GM18520 (cell line): ENCODE measurements at regions not wholly inside any gene's neighbourhood (a gene's known extent, or its start where the extent isn't known, plus 50 kb on each side); places are given as distances from the start of the nearest gene placed in this dataset.
"Not testable (repeated sequence)": the region's sequence is repeated elsewhere in the genome, so short reads cannot be mapped to it uniquely, and the experiment has no call there.

Source experiments
- ATAC-seq: cut with Tn5 transposase; IDR thresholded peaks from one replicate; pipeline ENCODE4 v1.9.1; 2021; ENCODE audit not compliant: unreplicated experiment

DNA sequence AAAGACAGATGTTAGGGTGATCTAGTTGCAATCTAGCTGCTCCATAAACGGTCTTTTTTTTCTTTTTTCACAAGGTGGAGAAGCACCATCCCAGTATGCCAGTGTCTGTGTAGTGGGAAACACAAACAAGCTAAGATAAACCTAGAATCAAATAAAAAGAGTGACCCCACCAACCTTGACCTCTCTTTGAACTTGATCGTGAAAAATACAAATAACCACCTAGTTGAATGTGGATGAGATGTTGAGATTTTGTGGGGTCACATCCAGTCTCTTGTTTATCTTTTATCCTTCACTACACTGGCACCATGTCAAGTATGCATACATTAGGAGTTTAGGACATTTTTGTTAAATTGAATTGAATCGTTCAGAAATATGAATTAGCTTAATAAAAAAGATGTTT lies 194.6 kb upstream of the EYA4 start:
- ATAC-seq, result no peak

DNA sequence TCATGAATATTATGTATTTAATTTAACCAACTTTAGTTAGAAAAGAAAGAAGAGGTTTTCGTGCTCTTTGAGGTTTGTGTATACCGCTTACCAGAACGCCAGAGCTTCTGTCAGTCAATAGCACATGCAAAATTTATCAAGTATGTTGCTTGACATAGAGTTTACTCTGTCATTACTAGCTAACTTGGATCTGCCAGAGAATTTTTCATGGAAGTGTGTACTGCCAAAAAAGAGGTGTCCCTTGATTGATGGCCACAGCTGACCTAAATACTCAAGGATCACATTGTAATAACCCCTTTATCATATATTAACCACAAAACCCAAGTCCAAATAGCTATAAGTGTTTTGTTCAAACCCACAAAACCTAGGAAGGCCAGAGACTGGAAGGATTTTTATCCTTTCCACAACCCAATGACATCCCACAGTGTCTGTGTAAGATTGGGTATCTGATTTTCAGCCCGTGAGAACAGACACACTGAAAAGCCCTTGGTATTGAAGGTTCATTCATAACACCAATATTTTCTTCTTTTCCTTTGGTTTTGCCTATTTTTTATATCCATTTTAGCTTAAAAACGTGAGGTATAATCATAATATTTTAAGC lies 194.0 kb upstream of the EYA4 start:
- no peak for ATAC-seq

DNA sequence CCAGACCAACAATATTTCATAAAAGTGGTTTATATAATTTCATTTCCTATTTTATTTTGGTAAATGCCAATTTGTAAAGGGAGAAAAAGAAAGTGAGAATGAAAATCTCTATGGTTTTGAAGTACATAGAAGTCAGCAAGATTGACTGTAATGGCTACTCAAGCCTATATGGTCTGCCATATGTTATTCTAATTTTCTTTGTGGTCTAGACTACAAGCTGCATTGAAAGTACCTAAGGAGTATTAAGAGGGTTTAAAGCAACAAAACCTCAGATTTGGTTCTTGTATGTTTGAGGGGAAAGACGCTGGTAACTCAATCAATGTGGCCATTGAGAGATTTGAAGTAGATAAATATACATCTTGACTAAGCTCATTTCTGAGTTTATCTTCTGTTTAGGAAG lies 193.5 kb upstream of the EYA4 start:
- no peak for ATAC-seq

GRCh38 chr6:133051240-133051639 lies 189.9 kb upstream of the EYA4 start:
- ATAC-seq, result no peak

- ATAC-seq, result no peak
These were observed 188.7 kb upstream of the EYA4 start for GRCh38 chr6:133052465-133052864.

GRCh38 chr6:133055441-133055966 lies 185.7 kb upstream of the EYA4 start:
- ATAC-seq, result no peak

DNA sequence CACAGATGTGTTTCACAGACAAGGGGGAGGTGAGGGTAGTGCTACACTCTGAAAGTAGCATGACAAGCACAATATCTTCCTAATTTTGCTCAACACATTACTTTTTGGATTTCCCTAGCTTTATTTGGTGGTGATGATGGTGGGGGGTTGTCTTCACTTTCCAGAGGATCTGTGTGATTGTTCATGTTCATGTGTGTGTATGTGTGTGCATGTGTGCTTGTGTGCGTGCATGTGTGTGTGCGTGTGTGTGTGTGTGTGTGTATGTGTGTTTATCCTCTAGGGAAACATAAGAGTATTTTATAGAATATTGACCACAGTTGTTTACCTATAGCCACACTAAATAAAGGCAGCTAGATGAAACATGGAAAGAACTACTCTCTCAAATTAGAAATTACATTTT lies 183.8 kb upstream of the EYA4 start:
- ATAC-seq, result no peak

GRCh38 chr6:133062077-133062476 lies 179.1 kb upstream of the EYA4 start:
- ATAC-seq, result no peak

DNA sequence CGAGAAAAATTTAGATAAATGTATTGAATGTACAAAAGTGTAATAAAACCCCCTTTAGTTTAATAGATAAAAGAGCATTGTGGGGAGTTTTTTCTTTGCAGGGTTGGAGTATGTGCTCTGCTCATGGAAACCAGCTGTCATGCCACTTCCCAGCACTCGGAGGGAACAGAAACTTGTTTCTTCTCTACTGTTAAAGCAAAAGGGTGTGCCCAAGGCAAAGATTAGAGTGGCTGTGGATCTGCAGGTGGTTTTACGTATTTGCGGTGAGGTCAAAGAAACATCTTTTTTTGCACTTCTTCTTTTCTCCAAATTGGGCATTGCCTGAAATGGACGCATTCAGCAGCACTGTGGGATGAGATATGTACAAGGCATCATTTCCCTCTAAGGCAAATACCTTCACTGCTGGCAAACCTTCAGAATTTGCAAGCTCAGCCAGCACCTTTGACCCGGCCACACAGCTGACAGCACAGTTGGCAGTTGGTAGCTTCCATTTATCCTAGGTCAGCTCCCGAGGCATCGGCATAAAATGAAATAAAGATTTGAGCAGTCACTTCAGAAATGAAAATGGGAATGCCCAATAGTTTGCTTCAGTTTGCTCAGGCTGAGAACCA lies 178.4 kb upstream of the EYA4 start:
- no peak for ATAC-seq

- ATAC-seq, result no peak
These were observed 173.2 kb upstream of the EYA4 start for GRCh38 chr6:133067960-133068359.

DNA sequence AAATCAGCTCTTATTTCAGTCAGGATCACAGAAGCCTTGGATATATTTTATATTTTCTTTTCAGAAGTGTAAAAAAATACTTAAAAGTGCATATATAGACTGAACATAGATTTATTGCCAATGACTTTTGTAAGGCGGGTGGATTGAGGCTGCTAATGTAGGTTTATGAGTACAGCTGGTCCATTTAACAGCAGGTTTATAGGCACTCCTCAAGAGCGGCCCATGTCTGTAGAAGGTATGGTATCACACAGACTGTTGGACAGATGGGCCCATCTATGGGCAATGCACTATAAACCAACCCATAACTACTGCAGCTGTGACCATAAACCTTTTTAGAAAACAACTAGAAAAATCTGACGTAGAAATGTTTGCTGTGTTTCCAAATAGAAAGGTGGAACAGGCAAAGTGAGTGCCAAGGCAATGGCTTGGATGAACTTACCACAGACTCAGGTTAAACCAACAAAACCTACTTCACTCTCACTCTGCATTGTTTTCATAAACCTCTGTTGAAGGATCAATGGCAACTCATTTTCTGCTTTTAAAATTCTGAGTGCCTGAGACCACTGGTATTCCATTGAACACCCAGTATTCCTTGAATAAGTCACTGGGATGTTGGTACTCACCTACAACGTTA lies 170.6 kb upstream of the EYA4 start:
- ATAC-seq, result no peak

DNA sequence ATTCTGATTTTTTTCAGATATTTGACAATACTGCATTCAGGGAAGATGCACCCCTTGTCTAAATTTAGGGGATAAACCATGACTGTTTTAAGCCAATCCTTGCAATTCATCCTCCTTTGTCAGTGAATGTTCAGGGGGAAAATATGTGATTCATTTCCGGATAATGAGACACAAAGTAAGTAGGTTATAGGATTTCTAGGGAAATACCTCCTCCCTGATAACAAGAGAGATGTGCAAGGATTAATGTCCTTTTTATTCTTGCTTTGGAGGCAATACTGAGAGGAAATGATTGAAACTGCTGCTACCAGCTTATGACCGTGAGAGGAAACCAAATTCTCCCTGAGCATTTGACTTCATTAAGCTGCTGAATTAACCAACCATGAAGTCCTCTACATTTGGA lies 161.3 kb upstream of the EYA4 start:
- no peak for ATAC-seq

GRCh38 chr6:133083248-133083967 lies 157.7 kb upstream of the EYA4 start:
- no peak for ATAC-seq

- ATAC-seq, result no peak
These were observed 155.7 kb upstream of the EYA4 start for GRCh38 chr6:133085471-133085870.

DNA sequence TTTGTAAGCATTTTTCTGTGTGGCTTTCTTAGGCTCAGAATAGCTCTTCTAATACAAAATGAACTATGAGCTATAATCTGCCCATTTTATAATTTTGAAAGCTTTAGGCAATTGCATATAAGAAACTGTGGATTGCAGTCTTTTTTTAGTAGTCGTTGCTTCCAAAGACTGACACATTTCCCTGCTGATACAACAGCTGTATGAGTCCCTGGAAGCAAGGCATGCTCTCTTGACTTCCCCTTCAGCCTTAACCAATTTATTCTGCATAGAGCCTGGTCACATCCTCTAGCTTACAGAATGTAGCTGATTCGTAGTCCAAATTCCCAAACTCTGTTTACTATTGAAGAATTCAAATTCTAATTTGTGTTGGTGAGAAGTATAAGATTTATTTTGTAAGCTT lies 155.3 kb upstream of the EYA4 start:
- ATAC-seq, result no peak

DNA sequence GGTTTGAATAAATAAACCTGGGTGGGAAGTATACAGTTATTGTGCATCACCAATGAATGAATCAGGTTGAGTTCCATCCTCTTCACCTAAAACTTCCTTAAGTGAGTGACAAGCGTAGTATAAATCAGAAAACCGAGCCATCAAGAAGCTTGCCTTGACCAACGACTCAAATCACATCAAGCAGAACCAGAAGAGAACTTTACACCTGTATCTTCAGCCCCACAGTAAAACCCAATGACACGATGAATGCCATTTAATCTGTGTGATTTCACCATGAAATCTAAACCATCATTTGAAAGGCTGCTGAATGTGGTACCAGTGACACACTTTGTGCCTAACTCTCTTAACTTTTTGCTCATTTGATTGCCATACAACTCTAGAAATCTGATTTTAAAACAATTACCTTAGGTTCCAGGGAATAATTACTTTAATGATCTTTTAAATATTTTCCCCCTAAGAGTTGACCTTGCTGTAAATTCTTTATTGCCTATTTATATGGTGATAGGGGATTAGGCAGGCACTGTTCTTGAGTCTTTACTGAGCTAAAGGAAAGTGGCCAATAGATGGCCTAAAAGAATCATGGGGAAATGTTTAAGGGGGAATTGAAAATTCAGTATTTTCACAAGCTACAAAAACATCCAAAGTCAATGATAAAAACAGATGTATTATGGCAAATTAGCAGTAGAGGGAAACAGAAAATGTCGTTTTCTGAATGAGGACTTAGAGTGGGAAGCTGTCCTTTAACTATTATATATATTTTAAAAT lies 152.0 kb upstream of the EYA4 start:
- no peak for ATAC-seq

- ATAC-seq, result no peak
These were observed 149.0 kb upstream of the EYA4 start for GRCh38 chr6:133092199-133092598.

GRCh38 chr6:133092771-133093170 lies 148.4 kb upstream of the EYA4 start:
- ATAC-seq, result no peak

GRCh38 chr6:133093211-133093610 lies 147.9 kb upstream of the EYA4 start:
- ATAC-seq, result not testable (repeated sequence)

DNA sequence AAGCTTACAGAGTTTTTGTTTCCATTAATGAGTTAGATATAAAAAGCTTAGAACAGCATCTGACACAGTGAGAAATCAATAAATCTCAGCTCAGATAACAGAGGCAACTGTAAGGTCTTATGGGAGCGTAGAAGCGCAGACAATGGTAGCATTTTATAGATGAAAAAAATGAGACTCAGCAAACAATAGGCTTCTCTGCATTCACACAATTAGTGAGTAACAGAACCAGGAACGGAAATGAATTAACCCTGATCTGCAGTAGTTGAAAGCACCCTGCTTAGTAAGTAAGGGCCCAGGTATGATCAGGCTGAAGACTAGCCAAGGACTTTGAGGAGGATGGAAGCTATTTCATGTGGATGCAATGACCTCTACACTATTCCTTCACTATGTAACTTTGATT lies 147.2 kb upstream of the EYA4 start:
- no peak for ATAC-seq

GRCh38 chr6:133097208-133097607 lies 143.9 kb upstream of the EYA4 start:
- no peak for ATAC-seq
